Glutamatergic neuron (in vitro differentiated cells): ENCODE measurements at regions not wholly inside any gene's neighbourhood (a gene's known extent, or its start where the extent isn't known, plus 50 kb on each side); places are given as distances from the start of the nearest gene placed in this dataset.

Source experiments
- DNase-seq: peaks from one replicate; pipeline ENCODE4 v3.0.0; 2022
- H3K27ac Mint-ChIP-seq: one replicate; pipeline ENCODE4 v1.8.0; 2020; ENCODE audit warnings: mild to moderate bottlenecking, mixed read lengths, inconsistent platforms; ENCODE audit not compliant: unreplicated experiment
- H3K27me3 Mint-ChIP-seq: one replicate; pipeline ENCODE4 v1.8.0; 2020; ENCODE audit warnings: mild to moderate bottlenecking, moderate library complexity, mixed read lengths, inconsistent platforms; ENCODE audit not compliant: unreplicated experiment
- H3K36me3 Mint-ChIP-seq: one replicate; pipeline ENCODE4 v1.8.0; 2020; ENCODE audit warnings: mild to moderate bottlenecking, mixed read lengths, inconsistent platforms; ENCODE audit not compliant: unreplicated experiment
- H3K4me1 Mint-ChIP-seq: one replicate; pipeline ENCODE4 v1.8.0; 2020; ENCODE audit warnings: mild to moderate bottlenecking, low read depth, mixed read lengths, inconsistent platforms; ENCODE audit not compliant: unreplicated experiment
- H3K4me3 Mint-ChIP-seq: one replicate; pipeline ENCODE4 v1.8.0; 2020; ENCODE audit warnings: mild to moderate bottlenecking, mixed read lengths, inconsistent platforms; ENCODE audit not compliant: unreplicated experiment
- H3K9me3 Mint-ChIP-seq: one replicate; pipeline ENCODE4 v1.8.0; 2020; ENCODE audit warnings: mild to moderate bottlenecking, moderate library complexity, mixed read lengths, inconsistent platforms; ENCODE audit not compliant: unreplicated experiment
- TF ChIP-seq, protein P1 (sequence below): fragments of 200-600 bp; sonication (generic); IDR thresholded peaks from one replicate; pipeline ENCODE4 v1.5.0; 2021; ENCODE audit not compliant: partially characterized antibody, unreplicated experiment

DNA sequence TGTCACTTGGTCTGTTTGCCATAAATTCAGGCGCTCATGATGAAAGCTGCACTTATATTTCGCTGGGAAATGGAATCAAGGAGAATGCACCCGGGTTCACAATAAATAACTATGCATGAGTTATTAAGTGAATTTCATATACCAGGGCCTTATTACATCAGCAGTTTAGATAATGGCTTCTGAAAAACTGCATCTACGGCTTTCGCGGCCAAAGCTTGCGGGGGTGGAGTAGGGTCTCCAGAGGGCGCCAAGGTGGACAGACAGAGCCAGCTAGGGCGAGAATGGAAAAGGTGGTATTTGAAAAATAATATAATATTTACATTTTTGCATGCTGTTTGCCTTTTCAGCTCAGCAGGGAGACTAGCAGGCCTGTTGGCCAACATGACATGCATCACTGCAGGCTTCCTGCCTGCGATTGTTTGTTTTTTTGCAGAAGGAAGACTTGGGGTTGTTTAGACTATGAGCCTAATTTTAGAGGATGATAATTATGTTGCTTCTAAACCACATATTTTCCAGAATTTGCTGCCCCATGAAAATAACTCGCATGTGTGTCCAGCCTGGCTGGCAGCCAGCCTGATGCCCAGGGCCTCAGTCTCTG is 173.8 kb upstream of the IRX3 start:
- Mint-ChIP-seq H3K27me3 (no peaks in the 10 kb centered on the region), H3K27ac (no peak overlapping the region), H3K36me3 (peaks cover 7% of the 10 kb centered on the region), H3K9me3 (peaks cover 4% of the 10 kb centered on the region), H3K4me1 (peaks cover 2% of the 10 kb centered on the region), H3K4me3 (no peak overlapping the region)
- DNase-seq: no peak
- TF ChIP-seq, protein P1, sequence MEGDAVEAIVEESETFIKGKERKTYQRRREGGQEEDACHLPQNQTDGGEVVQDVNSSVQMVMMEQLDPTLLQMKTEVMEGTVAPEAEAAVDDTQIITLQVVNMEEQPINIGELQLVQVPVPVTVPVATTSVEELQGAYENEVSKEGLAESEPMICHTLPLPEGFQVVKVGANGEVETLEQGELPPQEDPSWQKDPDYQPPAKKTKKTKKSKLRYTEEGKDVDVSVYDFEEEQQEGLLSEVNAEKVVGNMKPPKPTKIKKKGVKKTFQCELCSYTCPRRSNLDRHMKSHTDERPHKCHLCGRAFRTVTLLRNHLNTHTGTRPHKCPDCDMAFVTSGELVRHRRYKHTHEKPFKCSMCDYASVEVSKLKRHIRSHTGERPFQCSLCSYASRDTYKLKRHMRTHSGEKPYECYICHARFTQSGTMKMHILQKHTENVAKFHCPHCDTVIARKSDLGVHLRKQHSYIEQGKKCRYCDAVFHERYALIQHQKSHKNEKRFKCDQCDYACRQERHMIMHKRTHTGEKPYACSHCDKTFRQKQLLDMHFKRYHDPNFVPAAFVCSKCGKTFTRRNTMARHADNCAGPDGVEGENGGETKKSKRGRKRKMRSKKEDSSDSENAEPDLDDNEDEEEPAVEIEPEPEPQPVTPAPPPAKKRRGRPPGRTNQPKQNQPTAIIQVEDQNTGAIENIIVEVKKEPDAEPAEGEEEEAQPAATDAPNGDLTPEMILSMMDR: no peak

DNA sequence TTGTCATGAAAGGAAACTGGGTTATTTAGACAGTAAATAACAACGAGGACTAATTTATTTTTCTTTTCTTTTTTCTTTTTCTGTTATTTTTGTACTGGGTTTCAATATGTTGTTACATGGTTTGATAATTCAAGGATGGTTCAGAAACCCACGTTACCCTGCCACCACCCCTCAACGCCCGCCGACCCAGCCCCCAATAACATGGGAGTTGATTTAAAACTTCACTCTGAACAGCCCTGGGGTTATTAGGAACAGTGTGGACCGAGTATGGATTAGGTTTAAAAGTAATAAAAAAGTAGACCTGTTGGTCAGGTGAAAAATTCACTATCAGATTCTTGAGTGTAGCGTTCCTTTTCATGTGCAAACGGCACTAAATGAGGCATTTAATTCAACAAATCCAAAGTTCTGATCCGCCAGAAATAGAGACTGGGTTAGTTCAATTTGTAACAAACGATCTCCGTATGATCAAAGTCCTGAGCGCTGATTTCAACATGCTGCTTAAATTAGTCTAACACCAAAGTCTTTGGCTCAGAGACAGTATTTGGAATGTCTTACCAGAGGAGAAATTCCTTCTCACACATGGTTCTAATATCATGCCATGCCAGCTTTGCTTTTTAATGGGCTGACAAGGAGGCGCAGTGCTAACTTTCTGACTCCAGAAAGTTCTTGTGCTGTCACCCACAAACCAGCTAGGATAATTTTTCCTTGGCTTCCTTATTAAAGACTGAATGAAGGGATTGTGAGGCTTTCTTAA is 173.1 kb upstream of the IRX3 start:
- peaks cover 4% of the 10 kb centered on the region for H3K9me3 Mint-ChIP-seq
- no peaks in the 10 kb centered on the region for H3K27me3 Mint-ChIP-seq
- peaks cover 7% of the 10 kb centered on the region for H3K36me3 Mint-ChIP-seq
- H3K4me3 Mint-ChIP-seq: no peak overlapping the region
- TF ChIP-seq, protein P1: no peak
- peaks cover 2% of the 10 kb centered on the region for H3K4me1 Mint-ChIP-seq
- no peak overlapping the region for H3K27ac Mint-ChIP-seq
- DNase-seq: no peak

- no peak overlapping the region for H3K4me3 Mint-ChIP-seq
- peaks cover 3% of the 10 kb centered on the region for H3K9me3 Mint-ChIP-seq
- no peak overlapping the region for H3K27ac Mint-ChIP-seq
- TF ChIP-seq, protein P1: no peak
- peaks cover 2% of the 10 kb centered on the region for H3K4me1 Mint-ChIP-seq
- no peak for DNase-seq
- peaks cover 7% of the 10 kb centered on the region for H3K36me3 Mint-ChIP-seq
- no peaks in the 10 kb centered on the region for H3K27me3 Mint-ChIP-seq
Observed at GRCh38 chr16:54458923-54459322, 172.3 kb upstream of the IRX3 start.

GRCh38 chr16:54456291-54456690 is 169.7 kb upstream of the IRX3 start:
- Mint-ChIP-seq H3K27ac (no peak overlapping the region), H3K4me3 (no peak overlapping the region), H3K36me3 (no peaks in the 10 kb centered on the region), H3K27me3 (peaks cover 4% of the 10 kb centered on the region), H3K4me1 (peaks cover 2% of the 10 kb centered on the region), H3K9me3 (no peaks in the 10 kb centered on the region)
- no peak for DNase-seq
- TF ChIP-seq, protein P1: no peak

- no peak overlapping the region for H3K27ac Mint-ChIP-seq
- no peaks in the 10 kb centered on the region for H3K9me3 Mint-ChIP-seq
- H3K27me3 Mint-ChIP-seq: peaks cover 4% of the 10 kb centered on the region
- DNase-seq: no peak
- TF ChIP-seq, protein P1: no peak
- no peaks in the 10 kb centered on the region for H3K36me3 Mint-ChIP-seq
- H3K4me1 Mint-ChIP-seq: peaks cover 2% of the 10 kb centered on the region
- H3K4me3 Mint-ChIP-seq: no peak overlapping the region
Observed at GRCh38 chr16:54455030-54455725, 168.6 kb upstream of the IRX3 start.
